Astrocyte of the spinal cord (primary cell): ENCODE measurements at regions not wholly inside any gene's neighbourhood (a gene's known extent, or its start where the extent isn't known, plus 50 kb on each side); places are given as distances from the start of the nearest gene placed in this dataset.

Source experiments
- DNase-seq: peaks from one replicate; pipeline ENCODE4 v3.0.0; 2011; ENCODE audit warnings: low read depth, low spot score
- H3K4me3 ChIP-seq: 2 replicates; pipeline ENCODE4 v1.5.1; 2011; ENCODE audit warnings: low read depth, mild to moderate bottlenecking, low read length, moderate library complexity
- CTCF ChIP-seq: IDR thresholded peaks from 2 replicates; pipeline ENCODE4 v1.5.1; 2012; ENCODE audit warnings: low read depth, mild to moderate bottlenecking, low read length, inconsistent platforms
- in situ Hi-C: cut with HindIII; loops from 2 replicates; pipeline ENCODE4 v1.10.0; 2017; ENCODE audit warnings: low sequenced_read_pairs

- TF ChIP-seq CTCF, result no peak
- in situ Hi-C loops, result no loop called here
- peak; percentile 67 for DNase-seq
- H3K4me3 ChIP-seq, result no peak overlapping the region
Observed at GRCh38 chr21:28554660-28555475, 437.8 kb downstream of the LTN1 start.

- TF ChIP-seq CTCF, result no peak
- no peak for DNase-seq
- in situ Hi-C loops, result no loop called here
- no peak overlapping the region for H3K4me3 ChIP-seq
Observed at GRCh38 chr21:28550057-28550825, 442.4 kb downstream of the LTN1 start.

DNA sequence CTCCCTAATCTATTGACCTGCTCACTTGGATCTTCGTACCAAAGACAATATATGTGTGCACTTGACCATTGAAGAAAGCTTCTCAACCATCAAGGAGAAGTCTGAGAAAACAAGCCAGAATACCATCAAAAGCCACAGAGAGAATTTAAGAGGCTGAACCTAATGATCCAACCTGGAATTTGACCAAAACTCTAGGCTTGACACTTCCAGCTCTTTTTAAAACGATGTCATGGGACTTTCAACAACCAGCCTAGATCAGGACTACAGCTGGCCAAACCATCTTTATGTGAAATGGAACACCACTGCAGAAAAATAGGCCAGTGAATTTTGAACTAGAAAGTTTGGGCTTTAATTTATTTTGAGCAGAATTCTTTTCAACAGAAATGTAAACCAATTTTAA lies 444.4 kb downstream of the LTN1 start:
- DNase-seq, result peak; percentile 17
- no peak overlapping the region for H3K4me3 ChIP-seq
- TF ChIP-seq CTCF, result no peak
- in situ Hi-C loops, result no loop called here

GRCh38 chr21:28547766-28548165 lies 444.9 kb downstream of the LTN1 start:
- no peak overlapping the region for H3K4me3 ChIP-seq
- no peak for DNase-seq
- no peak for TF ChIP-seq CTCF
- in situ Hi-C loops, result no loop called here

- TF ChIP-seq CTCF, result no peak
- DNase-seq, result no peak
- in situ Hi-C loops, result no loop called here
Observed at GRCh38 chr21:28543975-28544374, 448.7 kb downstream of the LTN1 start.

GRCh38 chr21:28541371-28542112 lies 451.1 kb downstream of the LTN1 start:
- peak; percentile 10 for DNase-seq
- no peak for TF ChIP-seq CTCF
- H3K4me3 ChIP-seq, result no peak overlapping the region
- in situ Hi-C loops, result no loop called here

More at GRCh38 chr21:28543975-28544374, 448.7 kb downstream of the LTN1 start:
- H3K4me3 ChIP-seq, result no peak overlapping the region
